NCI-H1930 (cell line): ENCODE measurements at regions not wholly inside any gene's neighbourhood (a gene's known extent, or its start where the extent isn't known, plus 50 kb on each side); places are given as distances from the start of the nearest gene placed in this dataset.

Source experiments
- DNase-seq, 2 experiments: peaks; one replicate each; lab custom pipeline; 2025; lab: John Stamatoyannopoulos, UW

GRCh38 chr5:56620903-56621677 lies 194.3 kb upstream of the MAP3K1 start:
- no peak for DNase-seq

GRCh38 chr5:56617998-56618397 lies 197.4 kb upstream of the MAP3K1 start:
- DNase-seq, result no peak

- DNase-seq, result no peak
These were observed 198.7 kb upstream of the MAP3K1 start for GRCh38 chr5:56616454-56617160.

GRCh38 chr5:56615361-56616153 lies 199.8 kb upstream of the MAP3K1 start:
- DNase-seq, result no peak

- DNase-seq, result no peak
These were observed 202.6 kb upstream of the MAP3K1 start for GRCh38 chr5:56612759-56613158.

- no peak for DNase-seq
These were observed 203.0 kb upstream of the MAP3K1 start for GRCh38 chr5:56612353-56612752.

GRCh38 chr5:56610093-56610698 lies 205.2 kb upstream of the MAP3K1 start:
- no peak for DNase-seq

- DNase-seq, result no peak
These were observed 207.0 kb upstream of the MAP3K1 start for GRCh38 chr5:56608217-56608925.

- no peak for DNase-seq
These were observed 207.8 kb upstream of the MAP3K1 start for GRCh38 chr5:56607551-56607950.

- no peak for DNase-seq
These were observed 208.3 kb upstream of the MAP3K1 start for GRCh38 chr5:56607074-56607473.

GRCh38 chr5:56606192-56606591 lies 209.2 kb upstream of the MAP3K1 start:
- no peak for DNase-seq

- DNase-seq, result no peak
These were observed 210.1 kb upstream of the MAP3K1 start for GRCh38 chr5:56605231-56605630.

GRCh38 chr5:56601641-56602071 lies 213.7 kb upstream of the MAP3K1 start:
- DNase-seq, result no peak

GRCh38 chr5:56598941-56599340 lies 216.4 kb upstream of the MAP3K1 start:
- DNase-seq, result no peak

GRCh38 chr5:56596155-56596554 lies 219.2 kb upstream of the MAP3K1 start:
- DNase-seq, result no peak

GRCh38 chr5:56595566-56595965 lies 219.8 kb upstream of the MAP3K1 start:
- no peak for DNase-seq

- no peak for DNase-seq
These were observed 220.6 kb upstream of the MAP3K1 start for GRCh38 chr5:56594792-56595191.

- no peak for DNase-seq
These were observed 224.3 kb upstream of the MAP3K1 start for GRCh38 chr5:56591081-56591480.

- no peak for DNase-seq
These were observed 225.9 kb upstream of the MAP3K1 start for GRCh38 chr5:56589481-56589860.

- DNase-seq, result no peak
These were observed 226.5 kb upstream of the MAP3K1 start for GRCh38 chr5:56588636-56589480.

- DNase-seq, result no peak
These were observed 227.2 kb upstream of the MAP3K1 start for GRCh38 chr5:56588131-56588487.
